OCI-LY7 (cell line): ENCODE measurements at regions not wholly inside any gene's neighbourhood (a gene's known extent, or its start where the extent isn't known, plus 50 kb on each side); places are given as distances from the start of the nearest gene placed in this dataset.
"Not testable (repeated sequence)": the region's sequence is repeated elsewhere in the genome, so short reads cannot be mapped to it uniquely, and the experiment has no call there.

Source experiments
- BruUV-seq: library from RNA; stranded (reverse); fragments of 400-500 nt; replicated peaks from 2 replicates; lab custom pipeline; 2021; lab: Mats Ljungman, UMichigan
- CTCF ChIA-PET: fragments of 300-600 bp; sonication (Branson Sonifier 250); formaldehyde crosslinking; loops from one replicate; lab custom pipeline; 2022; ENCODE audit warnings: antibody characterized with exemption; ENCODE audit not compliant: unreplicated experiment; lab: Charles Lee
- POLR2A ChIA-PET: fragments of 300-600 bp; sonication (Branson Sonifier 250); formaldehyde crosslinking; loops from one replicate; lab custom pipeline; 2022; ENCODE audit warnings: antibody characterized with exemption; lab: Charles Lee
- DNase-seq: peaks from one replicate; pipeline ENCODE4 v3.0.0-alpha.2; 2015; ENCODE audit warnings: low spot score
- H2AFZ ChIP-seq: fragments of 200-600 bp; sonication (generic), shearing (Covaris generic); 2 replicates; pipeline ENCODE4 v1.6.1; 2014; ENCODE audit warnings: mild to moderate bottlenecking, antibody characterized with exemption, low read length, moderate library complexity
- H3K27ac ChIP-seq: fragments of 200-600 bp; sonication (generic); 2 replicates; pipeline ENCODE4 v1.5.1; 2014; ENCODE audit warnings: mixed run types, low read depth, mild to moderate bottlenecking, moderate library complexity, low read length, inconsistent platforms; ENCODE audit not compliant: poor library complexity, severe bottlenecking
- H3K36me3 ChIP-seq: fragments of 200-600 bp; sonication (generic); 2 replicates; pipeline ENCODE4 v1.6.1; 2014; ENCODE audit warnings: mild to moderate bottlenecking, antibody characterized with exemption, low read length, moderate library complexity, mixed read lengths; ENCODE audit not compliant: insufficient read depth
- H3K4me1 ChIP-seq: fragments of 200-600 bp; sonication (generic); 2 replicates; pipeline ENCODE4 v1.5.1; 2014; ENCODE audit warnings: mild to moderate bottlenecking, low read length; ENCODE audit not compliant: insufficient read depth, poor library complexity, severe bottlenecking
- H3K4me2 ChIP-seq: fragments of 200-600 bp; sonication (generic); 2 replicates; pipeline ENCODE4 v1.6.1; 2014; ENCODE audit warnings: mild to moderate bottlenecking, low read length
- H3K4me3 ChIP-seq: fragments of 200-600 bp; sonication (generic); 2 replicates; pipeline ENCODE4 v1.5.1; 2014; ENCODE audit warnings: mild to moderate bottlenecking, low read depth, low read length; ENCODE audit not compliant: poor library complexity, severe bottlenecking
- H3K79me2 ChIP-seq: fragments of 200-600 bp; sonication (generic); 2 replicates; pipeline ENCODE4 v1.6.1; 2016; ENCODE audit warnings: low read depth, mild to moderate bottlenecking, low read length, moderate library complexity, mixed read lengths; ENCODE audit not compliant: insufficient read depth
- H3K9me2 ChIP-seq: fragments of 200-600 bp; sonication (generic); 2 replicates; pipeline ENCODE4 v1.6.1; 2016; ENCODE audit warnings: mild to moderate bottlenecking, low read length, mixed read lengths; ENCODE audit not compliant: insufficient read depth
- H3K9me3 ChIP-seq: fragments of 200-600 bp; sonication (generic); 2 replicates; pipeline ENCODE4 v1.6.1; 2014; ENCODE audit warnings: mild to moderate bottlenecking, mixed run types, low read length, mixed read lengths
- H4K20me1 ChIP-seq: fragments of 200-600 bp; sonication (generic); 2 replicates; pipeline ENCODE4 v1.6.1; 2014; ENCODE audit warnings: mild to moderate bottlenecking, antibody characterized with exemption, low read length, moderate library complexity, mixed read lengths; ENCODE audit not compliant: insufficient read depth
- EZH2phosphoT487 ChIP-seq: fragments of 200-600 bp; sonication (generic); IDR thresholded peaks from 2 replicates; pipeline ENCODE4 v1.6.1; 2018; ENCODE audit warnings: low read depth, borderline replicate concordance, mild to moderate bottlenecking, mixed run types, antibody characterized with exemption, low read length, moderate library complexity, mixed read lengths
- intact Hi-C: fragments of 100-400 bp; cut with micrococcal nuclease; formaldehyde crosslinking; loops from one replicate; pipeline ENCODE4 v1.10.0; 2022; ENCODE audit not compliant: unreplicated experiment
- TF ChIP-seq, protein P1 (sequence below): fragments of 200-600 bp; sonication (generic); conservative IDR thresholded peaks from 2 replicates; pipeline ENCODE4 v1.5.1; 2014; ENCODE audit warnings: mild to moderate bottlenecking, antibody characterized with exemption, low read length, moderate library complexity, mixed read lengths

- H3K79me2 ChIP-seq = no peaks in the 10 kb centered on the region
- ChIA-PET CTCF (no interaction called here), POLR2A (no interaction called here)
- no peak overlapping the region for H3K4me3 ChIP-seq
- H2AFZ ChIP-seq = no peak overlapping the region
- intact Hi-C loops = no loop called here
- H3K36me3 ChIP-seq = no peaks in the 10 kb centered on the region
- BruUV-seq = no TSS peak
- no peak overlapping the region for H3K4me2 ChIP-seq
- no peak for DNase-seq
- no peaks in the 10 kb centered on the region for H3K9me2 ChIP-seq
- no peak overlapping the region for H3K27ac ChIP-seq
- no peak for TF ChIP-seq EZH2phosphoT487
- TF ChIP-seq, protein P1, sequence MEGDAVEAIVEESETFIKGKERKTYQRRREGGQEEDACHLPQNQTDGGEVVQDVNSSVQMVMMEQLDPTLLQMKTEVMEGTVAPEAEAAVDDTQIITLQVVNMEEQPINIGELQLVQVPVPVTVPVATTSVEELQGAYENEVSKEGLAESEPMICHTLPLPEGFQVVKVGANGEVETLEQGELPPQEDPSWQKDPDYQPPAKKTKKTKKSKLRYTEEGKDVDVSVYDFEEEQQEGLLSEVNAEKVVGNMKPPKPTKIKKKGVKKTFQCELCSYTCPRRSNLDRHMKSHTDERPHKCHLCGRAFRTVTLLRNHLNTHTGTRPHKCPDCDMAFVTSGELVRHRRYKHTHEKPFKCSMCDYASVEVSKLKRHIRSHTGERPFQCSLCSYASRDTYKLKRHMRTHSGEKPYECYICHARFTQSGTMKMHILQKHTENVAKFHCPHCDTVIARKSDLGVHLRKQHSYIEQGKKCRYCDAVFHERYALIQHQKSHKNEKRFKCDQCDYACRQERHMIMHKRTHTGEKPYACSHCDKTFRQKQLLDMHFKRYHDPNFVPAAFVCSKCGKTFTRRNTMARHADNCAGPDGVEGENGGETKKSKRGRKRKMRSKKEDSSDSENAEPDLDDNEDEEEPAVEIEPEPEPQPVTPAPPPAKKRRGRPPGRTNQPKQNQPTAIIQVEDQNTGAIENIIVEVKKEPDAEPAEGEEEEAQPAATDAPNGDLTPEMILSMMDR = no peak
- no peaks in the 10 kb centered on the region for H4K20me1 ChIP-seq
- no peaks in the 10 kb centered on the region for H3K9me3 ChIP-seq
- H3K4me1 ChIP-seq = no peaks in the 10 kb centered on the region
Observed at GRCh38 chr7:9127901-9128300, 694.5 kb downstream of the NXPH1 start.

GRCh38 chr7:9148687-9149086 is 715.3 kb downstream of the NXPH1 start:
- intact Hi-C loops = no loop called here
- Histone ChIP-seq H3K36me3 (no peaks in the 10 kb centered on the region), H3K27ac (no peak overlapping the region), H3K4me1 (no peaks in the 10 kb centered on the region), H3K4me2 (no peak overlapping the region), H3K4me3 (no peak overlapping the region), H3K9me2 (no peaks in the 10 kb centered on the region), H3K79me2 (no peaks in the 10 kb centered on the region), H3K9me3 (no peaks in the 10 kb centered on the region), H2AFZ (no peak overlapping the region), H4K20me1 (no peaks in the 10 kb centered on the region)
- TF ChIP-seq, protein P1 = no peak
- TF ChIP-seq EZH2phosphoT487 = no peak
- ChIA-PET CTCF (no interaction called here), POLR2A (no interaction called here)
- DNase-seq = no peak
- BruUV-seq = no TSS peak

- TF ChIP-seq, protein P1 = no peak
- TF ChIP-seq EZH2phosphoT487 = no peak
- no peak for DNase-seq
- Histone ChIP-seq H3K9me2 (no peaks in the 10 kb centered on the region), H3K4me3 (no peak overlapping the region), H3K27ac (no peak overlapping the region), H4K20me1 (no peaks in the 10 kb centered on the region), H3K4me1 (no peaks in the 10 kb centered on the region), H3K4me2 (no peak overlapping the region), H3K79me2 (no peaks in the 10 kb centered on the region), H2AFZ (no peak overlapping the region), H3K36me3 (no peaks in the 10 kb centered on the region), H3K9me3 (no peaks in the 10 kb centered on the region)
- no TSS peak for BruUV-seq
- ChIA-PET POLR2A (no interaction called here), CTCF (no interaction called here)
- intact Hi-C loops = no loop called here
Observed at GRCh38 chr7:9149499-9150082, 716.2 kb downstream of the NXPH1 start.

- intact Hi-C loops, CTCF ChIA-PET, H3K4me1 ChIP-seq, H3K9me2 ChIP-seq, BruUV-seq, H3K4me2 ChIP-seq, H3K9me3 ChIP-seq, H3K4me3 ChIP-seq, H3K79me2 ChIP-seq, H2AFZ ChIP-seq, H3K27ac ChIP-seq, H3K36me3 ChIP-seq, DNase-seq, H4K20me1 ChIP-seq: not testable (repeated sequence)
- POLR2A ChIA-PET = interaction anchor here (0.6 kb wide), 1 partner anchor 1726 kb away, joined by 4 read pairs; no protein-coding TSS in a partner anchor
Observed at GRCh38 chr7:9163691-9164090, 730.3 kb downstream of the NXPH1 start.
